H9 (cell line): ENCODE measurements at regions not wholly inside any gene's neighbourhood (a gene's known extent, or its start where the extent isn't known, plus 50 kb on each side); places are given as distances from the start of the nearest gene placed in this dataset.

Experiments
- DNase-seq: peaks from one replicate; pipeline ENCODE4 v3.0.0-alpha.2; 2017
- H2AFZ ChIP-seq: one replicate; pipeline ENCODE4 v1.6.1; 2013; ENCODE audit warnings: mild to moderate bottlenecking, low read length, control low read depth, moderate library complexity
- H2AK5ac ChIP-seq: 2 replicates; pipeline ENCODE4 v1.6.1; 2013; ENCODE audit warnings: low read length, control low read depth, mixed read lengths; ENCODE audit not compliant: insufficient read length
- H2BK120ac ChIP-seq: one replicate; pipeline ENCODE4 v1.6.1; 2013; ENCODE audit warnings: low read depth, mild to moderate bottlenecking, low read length, control low read depth, inconsistent platforms; ENCODE audit not compliant: poor library complexity, severe bottlenecking
- H2BK12ac ChIP-seq: 2 replicates; pipeline ENCODE4 v1.6.1; 2013; ENCODE audit warnings: low read length, control low read depth, mixed read lengths, low read depth; ENCODE audit not compliant: insufficient read length
- H2BK15ac ChIP-seq: 2 replicates; pipeline ENCODE4 v1.6.1; 2013; ENCODE audit warnings: low read depth, low read length, control low read depth
- H2BK20ac ChIP-seq: one replicate; pipeline ENCODE4 v1.6.1; 2013; ENCODE audit warnings: low read depth, mild to moderate bottlenecking, low read length, control low read depth, inconsistent platforms; ENCODE audit not compliant: poor library complexity, severe bottlenecking
- H2BK5ac ChIP-seq: 2 replicates; pipeline ENCODE4 v1.6.1; 2013; ENCODE audit warnings: low read length, control low read depth, mixed read lengths; ENCODE audit not compliant: insufficient read length
- H3K14ac ChIP-seq: 2 replicates; pipeline ENCODE4 v1.6.1; 2013; ENCODE audit warnings: low read length, control low read depth; ENCODE audit not compliant: insufficient read depth
- H3K18ac ChIP-seq: 2 replicates; pipeline ENCODE4 v1.6.1; 2013; ENCODE audit warnings: low read depth, mild to moderate bottlenecking, mixed read lengths, low read length, control low read depth; ENCODE audit not compliant: insufficient read length
- H3K23ac ChIP-seq: 2 replicates; pipeline ENCODE4 v1.6.1; 2013; ENCODE audit warnings: low read length, control low read depth, mixed read lengths, low read depth; ENCODE audit not compliant: insufficient read length
- H3K23me2 ChIP-seq: 2 replicates; pipeline ENCODE4 v1.6.1; 2013; ENCODE audit warnings: low read depth, mild to moderate bottlenecking, mixed read lengths, low read length, control low read depth; ENCODE audit not compliant: insufficient read length, poor library complexity, severe bottlenecking
- H3K27ac ChIP-seq: 2 replicates; pipeline ENCODE4 v1.5.1; 2013; ENCODE audit warnings: low read length, control low read depth, mixed read lengths, low read depth; ENCODE audit not compliant: insufficient read length
- H3K27me3 ChIP-seq: 2 replicates; pipeline ENCODE4 v1.6.1; 2013; ENCODE audit warnings: low read length, control low read depth, inconsistent platforms; ENCODE audit not compliant: insufficient read depth
- H3K4ac ChIP-seq: 2 replicates; pipeline ENCODE4 v1.6.1; 2013; ENCODE audit warnings: low read depth, mild to moderate bottlenecking, control low read depth, inconsistent platforms, low read length, moderate library complexity
- H3K4me1 ChIP-seq: 2 replicates; pipeline ENCODE4 v1.6.1; 2013; ENCODE audit warnings: low read length, control low read depth, inconsistent platforms; ENCODE audit not compliant: insufficient read depth
- H3K4me2 ChIP-seq: 2 replicates; pipeline ENCODE4 v1.6.1; 2013; ENCODE audit warnings: low read length, control low read depth, mixed read lengths; ENCODE audit not compliant: insufficient read length, insufficient read depth
- H3K56ac ChIP-seq: 2 replicates; pipeline ENCODE4 v1.6.1; 2013; ENCODE audit warnings: low read depth, mild to moderate bottlenecking, mixed read lengths, low read length, control low read depth; ENCODE audit not compliant: insufficient read length
- H3K79me1 ChIP-seq: 2 replicates; pipeline ENCODE4 v1.6.1; 2013; ENCODE audit warnings: low read depth, mild to moderate bottlenecking, moderate library complexity, low read length, control low read depth, inconsistent platforms; ENCODE audit not compliant: insufficient read depth, poor library complexity, severe bottlenecking
- H3K79me2 ChIP-seq: 2 replicates; pipeline ENCODE4 v1.6.1; 2013; ENCODE audit warnings: low read length, control low read depth, inconsistent platforms; ENCODE audit not compliant: insufficient read depth
- H3K9ac ChIP-seq: 2 replicates; pipeline ENCODE4 v1.6.1; 2013; ENCODE audit warnings: low read length, control low read depth, mixed read lengths; ENCODE audit not compliant: insufficient read length; ENCODE audit errors: extremely low read depth
- H3K9me3 ChIP-seq: one replicate; pipeline ENCODE4 v1.6.1; 2013; ENCODE audit warnings: low read depth, low read length, inconsistent platforms; ENCODE audit not compliant: control insufficient read depth
- H3T11ph ChIP-seq: one replicate; pipeline ENCODE4 v1.6.1; 2013; ENCODE audit warnings: mild to moderate bottlenecking, low read length, control low read depth, inconsistent platforms
- H4K20me1 ChIP-seq: one replicate; pipeline ENCODE4 v1.6.1; 2013; ENCODE audit not compliant: control insufficient read depth, insufficient read length, insufficient read depth
- H4K5ac ChIP-seq: 2 replicates; pipeline ENCODE4 v1.6.1; 2013; ENCODE audit warnings: low read depth, mild to moderate bottlenecking, mixed read lengths, low read length, control low read depth; ENCODE audit not compliant: insufficient read length
- H4K8ac ChIP-seq: replicated peaks from 2 replicates; pipeline ENCODE4 v1.6.1; 2013; ENCODE audit warnings: low read length, control low read depth, mixed read lengths, low read depth; ENCODE audit not compliant: insufficient read length
- H4K91ac ChIP-seq: 2 replicates; pipeline ENCODE4 v1.6.1; 2013; ENCODE audit warnings: low read depth, mild to moderate bottlenecking, moderate library complexity, mixed read lengths, low read length, control low read depth; ENCODE audit not compliant: insufficient read length
- H3K27ac Mint-ChIP-seq, 3 experiments: 2 replicates in 2 of 3; 3 replicates in 1 of 3; pipeline ENCODE4 v1.8.0; 2020 to 2021; ENCODE audit warnings: mixed read lengths in 3 of 3, mild to moderate bottlenecking in 1 of 3, moderate library complexity in 1 of 3
- H3K27me3 Mint-ChIP-seq: 2 replicates; pipeline ENCODE4 v1.8.0; 2021; ENCODE audit warnings: low read depth, mild to moderate bottlenecking, moderate library complexity, mixed read lengths
- H3K36me3 Mint-ChIP-seq, 3 experiments: 2 replicates in 2 of 3; 3 replicates in 1 of 3; pipeline ENCODE4 v1.8.0; 2020 to 2021; ENCODE audit warnings: low read depth in 3 of 3, mixed read lengths in 3 of 3; ENCODE audit not compliant: insufficient read depth in 1 of 3
- H3K4me1 Mint-ChIP-seq, 2 experiments: 2 replicates each; pipeline ENCODE4 v1.8.0; 2020; ENCODE audit warnings: mixed read lengths in 2 of 2
- H3K4me3 Mint-ChIP-seq, 2 experiments: 2 replicates in 1 of 2; 3 replicates in 1 of 2; pipeline ENCODE4 v1.8.0; 2020 to 2021; ENCODE audit warnings: mild to moderate bottlenecking in 2 of 2, mixed read lengths in 2 of 2, moderate library complexity in 1 of 2
- H3K9me3 Mint-ChIP-seq, 2 experiments: 2 replicates in 1 of 2; 3 replicates in 1 of 2; pipeline ENCODE4 v1.8.0; 2020; ENCODE audit warnings: mild to moderate bottlenecking in 2 of 2, mixed read lengths in 2 of 2, moderate library complexity in 1 of 2
- WGBS: extraction: QIAGEN DNeasy Blood & Tissue Kit; methylation state at CpG from one replicate; pipeline ENCODE4 v1.1.7; 2013; ENCODE audit warnings: missing lambda C conversion rate, low lambda C conversion rate, mixed read lengths; ENCODE audit not compliant: insufficient read length; ENCODE audit errors: extremely low coverage; 5-methylcytosine and 5-hydroxymethylcytosine counted together
- TF ChIP-seq, protein P1 (sequence below): fragments of 200-600 bp; sonication (generic); conservative IDR thresholded peaks from 3 replicates; pipeline ENCODE4 v1.8.0; 2021; ENCODE audit warnings: antibody characterized with exemption, mild to moderate bottlenecking

DNA sequence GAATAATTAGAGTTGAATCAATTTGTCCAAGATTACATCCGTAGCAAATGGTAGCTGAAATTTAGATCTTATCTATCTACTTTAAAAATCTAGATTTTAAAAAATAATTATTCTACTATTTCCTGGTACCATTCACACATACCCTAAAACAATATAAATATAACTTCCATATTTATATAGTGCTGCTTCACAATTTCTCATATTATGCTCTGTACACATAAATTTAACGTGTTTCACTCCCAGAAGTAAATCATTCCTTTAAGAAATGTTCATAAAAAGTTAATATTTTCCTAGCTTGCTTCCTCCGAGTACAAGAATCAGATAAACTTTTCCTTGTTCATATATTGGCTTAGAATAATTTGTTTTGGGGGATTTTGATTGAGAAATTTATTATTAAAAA lies 857.0 kb upstream of the SPRY2 start:
- H3K9me3 ChIP-seq, result no peaks in the 10 kb centered on the region
- no peak overlapping the region for H4K91ac ChIP-seq
- H2BK120ac ChIP-seq, result no peak overlapping the region
- H3K14ac ChIP-seq, result no peak overlapping the region
- Mint-ChIP-seq H3K36me3 (peaks cover 5 to 19% (median 11%) of the 10 kb centered on the region in 3 experiments), H3K27me3 (no peaks in the 10 kb centered on the region), H3K9me3 (peaks cover 20 to 25% of the 10 kb centered on the region in 2 experiments), H3K27ac (no peak overlapping the region), H3K4me3 (no peak overlapping the region), H3K4me1 (no peaks in the 10 kb centered on the region)
- H3K56ac ChIP-seq, result no peak overlapping the region
- no peak overlapping the region for H2BK15ac ChIP-seq
- H3K27me3 ChIP-seq, result no peaks in the 10 kb centered on the region
- H3K79me2 ChIP-seq, result no peaks in the 10 kb centered on the region
- TF ChIP-seq, protein P1, sequence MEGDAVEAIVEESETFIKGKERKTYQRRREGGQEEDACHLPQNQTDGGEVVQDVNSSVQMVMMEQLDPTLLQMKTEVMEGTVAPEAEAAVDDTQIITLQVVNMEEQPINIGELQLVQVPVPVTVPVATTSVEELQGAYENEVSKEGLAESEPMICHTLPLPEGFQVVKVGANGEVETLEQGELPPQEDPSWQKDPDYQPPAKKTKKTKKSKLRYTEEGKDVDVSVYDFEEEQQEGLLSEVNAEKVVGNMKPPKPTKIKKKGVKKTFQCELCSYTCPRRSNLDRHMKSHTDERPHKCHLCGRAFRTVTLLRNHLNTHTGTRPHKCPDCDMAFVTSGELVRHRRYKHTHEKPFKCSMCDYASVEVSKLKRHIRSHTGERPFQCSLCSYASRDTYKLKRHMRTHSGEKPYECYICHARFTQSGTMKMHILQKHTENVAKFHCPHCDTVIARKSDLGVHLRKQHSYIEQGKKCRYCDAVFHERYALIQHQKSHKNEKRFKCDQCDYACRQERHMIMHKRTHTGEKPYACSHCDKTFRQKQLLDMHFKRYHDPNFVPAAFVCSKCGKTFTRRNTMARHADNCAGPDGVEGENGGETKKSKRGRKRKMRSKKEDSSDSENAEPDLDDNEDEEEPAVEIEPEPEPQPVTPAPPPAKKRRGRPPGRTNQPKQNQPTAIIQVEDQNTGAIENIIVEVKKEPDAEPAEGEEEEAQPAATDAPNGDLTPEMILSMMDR, result no peak
- no peaks in the 10 kb centered on the region for H3K4me1 ChIP-seq
- no peak overlapping the region for H4K8ac ChIP-seq
- H3K23ac ChIP-seq, result no peak overlapping the region
- DNase-seq, result no peak
- no peak overlapping the region for H3K27ac ChIP-seq
- no peak overlapping the region for H2BK12ac ChIP-seq
- H2AFZ ChIP-seq, result no peak overlapping the region
- no peak overlapping the region for H3K18ac ChIP-seq
- H2AK5ac ChIP-seq, result no peak overlapping the region
- no peak overlapping the region for H2BK5ac ChIP-seq
- WGBS, result 100% methylated on average over 1 of the region's 3 CpGs
- no peaks in the 10 kb centered on the region for H3K79me1 ChIP-seq
- H4K5ac ChIP-seq, result no peak overlapping the region
- no peak overlapping the region for H3K4ac ChIP-seq
- H4K20me1 ChIP-seq, result no peaks in the 10 kb centered on the region
- no peak overlapping the region for H3T11ph ChIP-seq
- H3K4me2 ChIP-seq, result no peak overlapping the region
- no peak overlapping the region for H2BK20ac ChIP-seq
- no peak overlapping the region for H3K9ac ChIP-seq
- H3K23me2 ChIP-seq, result no peaks in the 10 kb centered on the region
